ENCODE measurements at regions not wholly inside any gene's neighbourhood (a gene's known extent, or its start where the extent isn't known, plus 50 kb on each side); places are given as distances from the start of the nearest gene placed in this dataset.

DNA sequence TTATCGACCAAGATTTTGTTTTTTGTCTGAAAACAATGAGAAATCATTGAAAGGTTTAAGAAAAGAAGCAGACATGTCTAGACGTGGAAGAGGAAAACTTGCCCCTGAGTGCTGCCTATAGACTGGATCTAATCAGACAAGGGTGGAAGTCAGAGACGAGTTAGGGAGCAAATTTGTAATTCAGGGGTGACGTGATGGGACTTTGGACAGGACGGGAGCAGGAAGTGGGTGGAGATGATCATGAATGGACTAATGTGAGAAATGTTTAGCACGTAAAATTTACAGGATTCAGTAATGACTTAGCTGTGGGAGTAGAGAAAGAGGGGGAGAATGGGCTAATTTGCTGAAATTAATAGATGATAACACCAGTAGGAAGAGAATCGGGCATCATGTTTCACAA lies 117.0 kb upstream of the EPHA4 start:
- ATAC-seq (no peak), DNase-seq (ENCODE audit: low read depth, low spot score) (no peak)
- no TSS peak for BruUV-seq (replicated peaks)
- Histone ChIP-seq H4K20me1 (ENCODE audit: insufficient read depth) (no peaks in the 10 kb centered on the region), H3K27ac (ENCODE audit: low read depth, low read length) (no peak overlapping the region), H3K27me3 (ENCODE audit: insufficient read depth, low read length) (peaks cover 5% of the 10 kb centered on the region; the same call in 1 of the 2 replicates), H2AFZ (ENCODE audit: low read depth, low read length, poor library complexity, severe bottlenecking) (no peak overlapping the region), H3K9me3 (ENCODE audit: control insufficient read depth in 1 of 2, insufficient read depth in 1 of 2, low read depth in 1 of 2, low read length in 2 of 2) (no peaks in the 10 kb centered on the region), H3K4me2 (ENCODE audit: low read length) (no peak overlapping the region), H3K36me3 (ENCODE audit: control insufficient read depth in 1 of 2, insufficient read depth in 2 of 2, low read length in 2 of 2) (no peaks in the 10 kb centered on the region), H3K9ac (ENCODE audit: low read length) (no peak overlapping the region), H3K4me3 (replicated peaks in 1 of 2; ENCODE audit: low read depth in 1 of 2, low read length in 2 of 2) (no peak overlapping the region), H3K79me2 (ENCODE audit: insufficient read depth, low read length) (no peaks in the 10 kb centered on the region), H3K9me2 (ENCODE audit: insufficient read depth) (no peaks in the 10 kb centered on the region), H3K4me1 (ENCODE audit: control insufficient read depth in 1 of 2, insufficient read depth in 2 of 2, low read length in 2 of 2) (no peaks in the 10 kb centered on the region)
- TF ChIP-seq, protein P1, sequence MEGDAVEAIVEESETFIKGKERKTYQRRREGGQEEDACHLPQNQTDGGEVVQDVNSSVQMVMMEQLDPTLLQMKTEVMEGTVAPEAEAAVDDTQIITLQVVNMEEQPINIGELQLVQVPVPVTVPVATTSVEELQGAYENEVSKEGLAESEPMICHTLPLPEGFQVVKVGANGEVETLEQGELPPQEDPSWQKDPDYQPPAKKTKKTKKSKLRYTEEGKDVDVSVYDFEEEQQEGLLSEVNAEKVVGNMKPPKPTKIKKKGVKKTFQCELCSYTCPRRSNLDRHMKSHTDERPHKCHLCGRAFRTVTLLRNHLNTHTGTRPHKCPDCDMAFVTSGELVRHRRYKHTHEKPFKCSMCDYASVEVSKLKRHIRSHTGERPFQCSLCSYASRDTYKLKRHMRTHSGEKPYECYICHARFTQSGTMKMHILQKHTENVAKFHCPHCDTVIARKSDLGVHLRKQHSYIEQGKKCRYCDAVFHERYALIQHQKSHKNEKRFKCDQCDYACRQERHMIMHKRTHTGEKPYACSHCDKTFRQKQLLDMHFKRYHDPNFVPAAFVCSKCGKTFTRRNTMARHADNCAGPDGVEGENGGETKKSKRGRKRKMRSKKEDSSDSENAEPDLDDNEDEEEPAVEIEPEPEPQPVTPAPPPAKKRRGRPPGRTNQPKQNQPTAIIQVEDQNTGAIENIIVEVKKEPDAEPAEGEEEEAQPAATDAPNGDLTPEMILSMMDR (IDR thresholded peaks at IDR 0.05 in 2 of 3, conservative IDR thresholded peaks at IDR 0.05 in 1 of 3; ENCODE audit: borderline replicate concordance in 1 of 3, insufficient read depth in 1 of 3, low read depth in 2 of 3, low read length in 2 of 3): no peak
- TF ChIP-seq FOSL1 (IDR thresholded peaks at IDR 0.05; ENCODE audit: low read depth) (no peak), YY1 (IDR thresholded peaks at IDR 0.05; ENCODE audit: extremely low read depth, insufficient replicate concordance, low read depth, low read length) (no peak), JUND (IDR thresholded peaks at IDR 0.05) (no peak), CBX3 (IDR thresholded peaks at IDR 0.05; ENCODE audit: low read depth) (no peak), ELF1 (IDR thresholded peaks at IDR 0.05; ENCODE audit: borderline replicate concordance, low read depth) (no peak), EZH2 (IDR thresholded peaks at IDR 0.05) (no peak), CEBPB (IDR thresholded peaks at IDR 0.05; ENCODE audit: low read depth) (no peak), EGR1 (IDR thresholded peaks at IDR 0.05; ENCODE audit: low read depth) (no peak), ZFX (IDR thresholded peaks at IDR 0.05) (no peak)
- TF ChIP-seq, protein P2, sequence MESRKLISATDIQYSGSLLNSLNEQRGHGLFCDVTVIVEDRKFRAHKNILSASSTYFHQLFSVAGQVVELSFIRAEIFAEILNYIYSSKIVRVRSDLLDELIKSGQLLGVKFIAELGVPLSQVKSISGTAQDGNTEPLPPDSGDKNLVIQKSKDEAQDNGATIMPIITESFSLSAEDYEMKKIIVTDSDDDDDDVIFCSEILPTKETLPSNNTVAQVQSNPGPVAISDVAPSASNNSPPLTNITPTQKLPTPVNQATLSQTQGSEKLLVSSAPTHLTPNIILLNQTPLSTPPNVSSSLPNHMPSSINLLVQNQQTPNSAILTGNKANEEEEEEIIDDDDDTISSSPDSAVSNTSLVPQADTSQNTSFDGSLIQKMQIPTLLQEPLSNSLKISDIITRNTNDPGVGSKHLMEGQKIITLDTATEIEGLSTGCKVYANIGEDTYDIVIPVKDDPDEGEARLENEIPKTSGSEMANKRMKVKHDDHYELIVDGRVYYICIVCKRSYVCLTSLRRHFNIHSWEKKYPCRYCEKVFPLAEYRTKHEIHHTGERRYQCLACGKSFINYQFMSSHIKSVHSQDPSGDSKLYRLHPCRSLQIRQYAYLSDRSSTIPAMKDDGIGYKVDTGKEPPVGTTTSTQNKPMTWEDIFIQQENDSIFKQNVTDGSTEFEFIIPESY (IDR thresholded peaks at IDR 0.05; ENCODE audit: extremely low read depth, insufficient replicate concordance, low read length): no peak
- TF ChIP-seq, protein P3, sequence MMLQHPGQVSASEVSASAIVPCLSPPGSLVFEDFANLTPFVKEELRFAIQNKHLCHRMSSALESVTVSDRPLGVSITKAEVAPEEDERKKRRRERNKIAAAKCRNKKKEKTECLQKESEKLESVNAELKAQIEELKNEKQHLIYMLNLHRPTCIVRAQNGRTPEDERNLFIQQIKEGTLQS (IDR thresholded peaks at IDR 0.05): no peak
- TF ChIP-seq, protein P4, sequence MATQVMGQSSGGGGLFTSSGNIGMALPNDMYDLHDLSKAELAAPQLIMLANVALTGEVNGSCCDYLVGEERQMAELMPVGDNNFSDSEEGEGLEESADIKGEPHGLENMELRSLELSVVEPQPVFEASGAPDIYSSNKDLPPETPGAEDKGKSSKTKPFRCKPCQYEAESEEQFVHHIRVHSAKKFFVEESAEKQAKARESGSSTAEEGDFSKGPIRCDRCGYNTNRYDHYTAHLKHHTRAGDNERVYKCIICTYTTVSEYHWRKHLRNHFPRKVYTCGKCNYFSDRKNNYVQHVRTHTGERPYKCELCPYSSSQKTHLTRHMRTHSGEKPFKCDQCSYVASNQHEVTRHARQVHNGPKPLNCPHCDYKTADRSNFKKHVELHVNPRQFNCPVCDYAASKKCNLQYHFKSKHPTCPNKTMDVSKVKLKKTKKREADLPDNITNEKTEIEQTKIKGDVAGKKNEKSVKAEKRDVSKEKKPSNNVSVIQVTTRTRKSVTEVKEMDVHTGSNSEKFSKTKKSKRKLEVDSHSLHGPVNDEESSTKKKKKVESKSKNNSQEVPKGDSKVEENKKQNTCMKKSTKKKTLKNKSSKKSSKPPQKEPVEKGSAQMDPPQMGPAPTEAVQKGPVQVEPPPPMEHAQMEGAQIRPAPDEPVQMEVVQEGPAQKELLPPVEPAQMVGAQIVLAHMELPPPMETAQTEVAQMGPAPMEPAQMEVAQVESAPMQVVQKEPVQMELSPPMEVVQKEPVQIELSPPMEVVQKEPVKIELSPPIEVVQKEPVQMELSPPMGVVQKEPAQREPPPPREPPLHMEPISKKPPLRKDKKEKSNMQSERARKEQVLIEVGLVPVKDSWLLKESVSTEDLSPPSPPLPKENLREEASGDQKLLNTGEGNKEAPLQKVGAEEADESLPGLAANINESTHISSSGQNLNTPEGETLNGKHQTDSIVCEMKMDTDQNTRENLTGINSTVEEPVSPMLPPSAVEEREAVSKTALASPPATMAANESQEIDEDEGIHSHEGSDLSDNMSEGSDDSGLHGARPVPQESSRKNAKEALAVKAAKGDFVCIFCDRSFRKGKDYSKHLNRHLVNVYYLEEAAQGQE (IDR thresholded peaks at IDR 0.05; ENCODE audit: low read depth): no peak
- CTCF ChIA-PET: no interaction called here
- POLR2A ChIA-PET: no interaction called here
- RAD21 ChIA-PET (ENCODE audit: low non-redundant PET in 1 of 2, low total read pairs in 2 of 2, uncharacterized antibody in 2 of 2, unreplicated experiment in 2 of 2): no interaction called here
- intact Hi-C loops (cut with micrococcal nuclease): no loop called here

Data from HCT116 (cell line).